ENCODE measurements at regions not wholly inside any gene's neighbourhood (a gene's known extent, or its start where the extent isn't known, plus 50 kb on each side); places are given as distances from the start of the nearest gene placed in this dataset.
A peak's percentile ranks its signal among the peaks of the same experiment; 100 is the strongest.

DNA sequence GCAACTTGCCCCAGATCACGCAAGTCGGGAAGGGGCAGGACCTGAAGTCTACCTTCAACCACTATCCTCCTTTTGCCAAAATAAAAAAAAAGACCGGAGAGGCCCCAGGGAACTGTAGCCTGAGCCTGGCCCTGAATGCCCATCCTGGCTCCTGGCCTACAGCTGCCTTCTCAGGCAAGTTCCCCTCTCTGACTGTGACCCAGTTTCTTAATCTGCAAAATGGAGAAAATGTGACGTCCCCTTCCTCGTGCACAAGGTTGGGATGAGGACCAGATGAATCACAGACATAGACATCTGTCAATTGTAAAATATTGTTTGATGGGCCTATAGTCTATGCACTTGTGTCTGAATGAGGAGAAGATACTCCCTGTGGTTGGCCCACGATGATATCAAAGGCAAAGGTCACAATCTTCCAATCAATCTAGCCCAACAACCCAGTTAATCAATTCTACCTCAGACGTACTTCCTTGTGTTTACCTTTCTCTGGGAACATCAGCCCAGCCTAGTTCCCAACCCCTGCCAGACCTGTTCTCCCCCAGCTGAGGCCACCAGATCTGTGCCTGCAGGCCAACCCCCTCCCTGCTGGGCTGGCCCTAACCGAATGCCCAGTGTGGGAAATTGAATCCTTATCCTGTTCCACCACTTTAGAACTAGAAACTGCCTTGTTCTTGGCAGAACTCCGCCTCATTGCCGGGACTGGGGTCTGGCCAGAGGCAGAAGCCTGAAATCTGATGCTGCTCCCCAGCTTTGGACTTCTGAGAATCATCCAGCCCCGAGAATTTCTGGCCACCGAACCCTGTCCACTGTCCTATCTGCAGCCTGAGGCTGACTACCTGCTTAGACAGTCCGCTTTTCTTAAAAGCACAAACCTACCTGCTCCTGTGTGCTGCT, 101.8 kb upstream of the LIPC start:
- no peak for DNase-seq (ENCODE audit: low spot score)

DNA sequence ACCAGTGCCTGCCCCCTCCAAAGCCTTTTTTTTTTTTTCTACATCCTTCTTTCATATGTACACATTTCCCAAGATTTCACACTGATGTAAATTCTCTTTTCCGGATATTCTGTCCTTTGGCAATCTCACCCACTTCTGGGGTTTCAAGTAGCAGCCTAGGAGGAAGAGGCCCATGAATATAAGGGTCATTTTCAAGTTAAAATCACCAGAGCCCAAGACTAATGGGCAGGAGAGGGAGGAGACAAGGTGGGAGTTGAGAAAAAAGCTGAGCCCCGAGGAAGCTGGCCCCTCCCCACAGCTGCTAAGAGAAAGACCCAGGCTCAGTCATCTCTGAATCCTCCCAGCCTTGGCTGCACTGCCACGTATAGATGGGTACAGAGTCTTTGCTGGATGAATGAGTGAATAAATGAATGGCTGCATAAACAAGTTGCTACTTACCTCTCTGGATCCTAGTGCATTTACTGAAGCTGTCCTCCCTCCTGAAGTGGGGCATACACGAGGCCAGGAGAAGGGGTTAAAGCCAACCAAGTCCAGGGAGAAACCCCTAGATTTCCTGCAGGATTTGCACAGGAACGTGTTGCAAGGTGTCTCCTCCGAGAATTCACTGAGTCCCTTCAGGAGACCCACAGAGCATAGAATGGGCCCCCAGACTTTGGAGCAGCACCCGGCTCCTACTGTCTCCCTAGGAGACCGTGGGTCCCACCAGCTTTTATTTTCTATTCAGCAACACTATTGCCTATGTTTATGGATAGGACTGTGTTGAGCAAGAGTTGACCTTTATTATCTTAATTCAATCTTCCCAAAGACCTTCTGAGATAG, 100.8 kb upstream of the LIPC start:
- DNase-seq (ENCODE audit: low spot score): no peak

- DNase-seq (ENCODE audit: low spot score): no peak
These were observed 100.3 kb upstream of the LIPC start for GRCh38 chr15:58331560-58331912.

GRCh38 chr15:58331913-58332675, 99.7 kb upstream of the LIPC start:
- DNase-seq (ENCODE audit: low spot score): peak; percentile 98

- DNase-seq (ENCODE audit: low spot score): no peak
These were observed 99.0 kb upstream of the LIPC start for GRCh38 chr15:58332676-58333400.

DNA sequence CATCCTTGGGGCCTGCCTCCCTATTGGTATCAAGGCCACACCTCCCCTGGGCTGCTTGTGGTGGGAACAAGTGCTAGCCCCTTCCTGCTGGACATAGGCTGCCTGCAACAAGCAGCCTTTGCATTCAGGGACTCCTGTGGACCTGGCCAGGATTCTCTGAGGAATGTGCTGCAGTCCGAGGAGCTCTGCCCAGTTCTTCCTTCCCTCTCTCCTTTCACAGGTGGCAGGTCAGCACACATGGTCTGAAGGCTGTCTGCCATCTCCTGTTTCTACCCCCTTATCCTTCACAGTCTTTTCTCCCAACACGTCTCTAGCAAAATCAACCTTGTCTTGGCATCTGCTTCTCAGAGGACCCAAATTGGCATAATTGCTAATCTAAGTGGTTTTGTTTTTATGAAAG, 97.0 kb upstream of the LIPC start:
- DNase-seq (ENCODE audit: low spot score): no peak

GRCh38 chr15:58336161-58336560, 95.6 kb upstream of the LIPC start:
- no peak for DNase-seq (ENCODE audit: low spot score)

- DNase-seq (ENCODE audit: low spot score): no peak
These were observed 91.6 kb upstream of the LIPC start for GRCh38 chr15:58340176-58340575.

DNA sequence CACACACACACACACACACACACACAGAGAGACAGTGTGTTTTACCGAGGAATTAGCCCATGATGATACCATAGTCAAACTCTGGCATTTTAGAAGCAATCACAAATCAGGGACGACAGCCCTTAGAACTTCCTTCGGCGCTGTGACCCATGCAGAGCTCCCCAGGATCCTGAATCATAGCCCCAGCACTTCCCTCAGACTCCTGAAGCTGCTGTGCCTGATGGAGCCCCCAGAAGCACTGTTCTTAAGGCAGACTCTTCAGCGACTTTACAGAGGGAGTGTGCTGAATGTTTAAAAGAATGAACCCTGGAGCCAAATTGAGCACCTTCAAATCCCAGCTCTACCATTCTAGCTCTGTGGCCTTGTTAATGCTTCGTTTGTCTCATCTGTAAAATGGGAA, 89.3 kb upstream of the LIPC start:
- no peak for DNase-seq (ENCODE audit: low spot score)

GRCh38 chr15:58344213-58345070, 87.3 kb upstream of the LIPC start:
- no peak for DNase-seq (ENCODE audit: low spot score)

DNA sequence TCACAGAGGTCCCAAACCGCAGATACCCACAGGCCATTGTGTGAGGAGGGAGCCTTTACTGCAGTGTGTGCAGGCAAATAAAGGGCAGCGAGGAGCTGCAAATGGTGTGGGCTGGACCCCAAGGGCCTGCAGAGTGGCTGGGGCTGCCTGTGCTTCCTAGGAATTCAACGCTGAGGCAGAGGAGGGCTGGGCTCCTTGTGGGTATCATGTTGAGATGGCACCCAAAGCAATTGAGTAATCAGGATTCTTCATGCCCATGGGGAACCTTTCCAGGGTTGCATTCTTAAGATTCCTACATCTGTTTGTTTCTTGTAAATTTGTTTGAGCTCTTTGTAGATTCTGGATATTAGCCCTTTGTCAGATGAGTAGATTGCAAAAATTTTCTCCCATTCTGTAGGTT, 85.4 kb upstream of the LIPC start:
- no peak for DNase-seq (ENCODE audit: low spot score)

DNA sequence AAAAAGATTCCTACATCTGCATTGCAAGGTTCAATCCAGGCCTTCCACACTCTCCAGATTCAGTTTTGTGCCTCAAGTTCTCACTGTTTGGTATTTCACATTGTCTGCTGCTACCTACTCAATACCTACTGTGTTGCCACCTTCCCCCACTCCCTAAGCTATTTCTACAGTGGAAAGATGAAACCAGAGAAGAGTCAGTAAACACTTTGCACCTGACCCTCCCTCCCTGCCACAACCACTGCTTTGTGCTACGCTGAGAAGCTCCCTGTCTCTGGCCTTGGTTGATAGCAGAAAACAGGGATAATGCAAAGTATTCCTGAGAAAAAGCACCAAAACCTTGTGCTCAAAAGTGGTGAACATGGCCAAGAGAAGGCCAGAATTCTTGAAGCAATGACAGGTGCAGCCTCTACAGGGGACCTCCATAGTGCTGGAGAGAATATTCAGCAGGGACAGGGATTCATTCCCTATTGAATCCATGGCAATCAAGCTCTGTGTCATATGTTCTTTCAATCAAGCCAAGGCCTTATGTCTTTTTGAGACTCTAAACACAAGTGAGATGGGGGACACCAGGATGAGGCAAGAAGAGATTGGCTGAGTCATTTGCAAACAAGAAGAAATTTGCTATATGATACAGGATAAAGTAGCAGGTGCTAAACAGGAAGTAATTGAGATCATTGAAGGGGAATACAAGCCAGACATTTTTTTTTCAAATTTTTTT, 83.5 kb upstream of the LIPC start:
- DNase-seq (ENCODE audit: low spot score): no peak

DNA sequence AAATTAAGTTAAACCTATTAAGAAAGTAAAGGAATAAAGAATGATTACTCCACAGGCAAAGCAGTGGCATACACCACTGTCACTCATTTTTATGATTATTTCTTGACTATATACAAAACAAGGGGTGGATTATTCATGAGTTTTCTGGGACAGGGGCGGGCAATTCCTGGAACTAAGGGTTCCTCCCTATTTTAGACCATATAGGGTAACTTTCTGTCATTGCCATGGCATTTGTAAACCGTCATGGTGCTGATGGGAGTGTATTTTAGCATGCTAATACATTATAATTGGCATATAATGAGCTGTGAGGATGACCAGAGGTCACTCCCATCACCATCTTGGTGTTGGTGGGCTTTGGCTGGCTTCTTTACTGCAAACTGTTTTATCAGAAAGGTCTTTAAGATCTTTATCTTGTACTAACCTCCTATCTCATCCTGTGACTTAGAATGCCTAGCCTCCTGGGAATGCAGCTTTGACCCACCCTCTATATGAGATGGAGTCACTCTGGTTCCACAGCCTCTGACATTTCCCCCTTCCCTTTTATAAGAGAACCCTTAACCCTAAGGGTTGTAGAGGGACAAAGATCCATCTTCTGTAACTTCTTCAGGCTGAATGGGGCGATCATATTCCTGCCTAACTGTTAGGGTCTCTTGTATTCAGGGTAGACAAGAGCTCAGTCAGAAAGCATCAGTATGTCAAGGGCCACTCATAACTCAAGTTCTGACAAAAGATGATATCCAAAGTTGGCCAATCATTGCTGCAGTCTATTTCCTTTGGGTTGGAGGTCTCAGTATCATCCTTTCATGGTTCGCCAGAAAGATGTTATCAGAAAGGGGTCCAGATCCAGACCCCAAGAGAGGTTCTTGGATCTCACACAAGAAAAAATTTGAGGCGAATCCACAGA, 79.5 kb upstream of the LIPC start:
- no peak for DNase-seq (ENCODE audit: low spot score)

DNA sequence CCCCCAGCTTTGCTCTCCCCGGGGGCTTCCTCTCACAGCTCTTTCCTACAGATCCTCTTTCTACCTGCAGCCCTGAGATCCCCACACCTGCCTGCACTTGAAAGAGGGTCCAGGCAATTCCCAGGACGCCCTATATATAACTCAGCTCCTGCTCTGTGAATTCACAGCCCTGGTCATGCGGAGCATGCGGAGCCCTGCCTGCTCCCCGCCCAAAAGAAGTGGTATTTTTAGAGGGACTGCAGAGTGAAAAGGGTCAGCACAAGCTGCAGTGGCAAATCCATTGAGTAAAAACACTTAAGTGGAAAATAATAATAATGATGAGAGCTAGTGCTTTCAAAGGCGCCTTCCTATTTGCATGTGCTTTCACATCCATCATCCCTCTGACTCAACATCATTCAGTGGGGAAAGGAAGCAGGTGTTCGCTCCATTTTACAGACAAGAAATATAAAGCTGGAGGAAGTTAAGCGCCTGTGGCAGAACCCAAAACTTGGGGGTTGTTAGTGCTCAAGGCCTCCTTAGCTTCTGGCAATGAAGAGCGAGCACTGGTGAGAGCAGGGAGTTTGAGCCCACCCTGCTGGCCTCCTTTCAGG, 76.3 kb upstream of the LIPC start:
- no peak for DNase-seq (ENCODE audit: low spot score)

DNA sequence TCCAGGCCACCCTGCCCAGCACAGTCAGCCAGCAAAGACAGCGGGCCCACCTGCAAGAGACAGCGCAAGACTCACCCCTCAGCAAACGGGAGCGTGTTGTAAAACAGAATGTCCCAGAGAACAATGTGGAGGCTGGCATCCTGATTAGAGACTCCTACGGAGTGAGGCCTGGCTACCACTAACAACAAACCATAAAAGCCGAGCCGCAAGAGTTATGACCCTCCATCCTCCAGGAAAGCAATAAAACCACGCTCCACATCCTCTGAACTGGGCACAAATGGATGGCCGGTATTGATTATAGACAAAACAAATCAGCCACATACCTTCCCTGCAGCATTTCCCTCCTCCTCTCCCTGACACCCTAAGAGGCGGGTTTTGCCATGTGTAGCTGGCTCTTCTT, 75.8 kb upstream of the LIPC start:
- DNase-seq (ENCODE audit: low spot score): no peak

DNA sequence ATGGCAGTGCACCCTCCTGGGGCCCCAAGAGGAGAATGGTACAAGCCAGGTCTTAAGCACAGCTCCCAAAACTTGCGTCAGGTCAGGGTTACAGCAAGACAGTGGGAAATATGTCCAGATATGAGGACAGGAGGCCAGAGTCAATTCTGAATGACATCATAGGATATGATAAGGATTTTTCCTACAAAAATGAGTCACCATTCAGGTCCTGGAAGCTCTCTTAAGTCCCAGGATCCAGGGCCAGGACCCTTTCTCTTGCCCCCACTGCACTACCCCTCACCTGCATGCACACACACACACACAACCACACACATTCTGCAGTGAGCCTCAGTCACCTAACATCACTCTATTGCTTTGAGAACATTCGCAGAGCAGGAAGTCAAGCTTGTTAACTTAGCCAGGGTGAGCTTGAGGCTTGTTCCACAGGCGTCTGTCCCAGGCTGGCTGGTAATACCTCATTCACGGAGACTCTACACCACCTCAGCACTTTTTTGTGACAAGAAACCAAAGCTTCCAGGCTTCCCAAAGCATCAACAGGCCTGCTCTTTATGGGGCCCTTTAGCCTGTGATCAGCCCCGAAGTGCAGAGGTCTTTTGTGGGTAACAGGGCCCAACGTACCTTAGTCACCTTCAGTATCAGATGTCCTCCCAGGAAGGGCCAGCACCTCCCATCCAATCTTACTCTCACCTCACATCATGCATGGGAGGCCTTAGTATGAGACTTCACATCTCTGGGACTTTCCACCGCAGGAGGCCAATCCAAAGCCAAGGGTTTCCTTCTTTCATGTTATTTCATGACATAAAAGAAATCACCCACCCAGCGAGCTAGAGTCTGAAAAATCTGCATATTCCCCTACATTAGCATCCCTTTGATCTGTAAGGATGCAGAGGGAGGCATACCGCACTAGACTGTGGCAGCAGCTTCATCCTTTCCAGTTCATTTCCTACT, 74.0 kb upstream of the LIPC start:
- peak; percentile 23 for DNase-seq (ENCODE audit: low spot score)

- DNase-seq (ENCODE audit: low spot score): no peak
These were observed 71.2 kb upstream of the LIPC start for GRCh38 chr15:58360421-58361090.

Measured in RKO (cell line).